Suppressor macrophage (primary cell): ENCODE measurements at regions not wholly inside any gene's neighbourhood (a gene's known extent, or its start where the extent isn't known, plus 50 kb on each side); places are given as distances from the start of the nearest gene placed in this dataset.

Experiments
- DNase-seq, 4 experiments: peaks; one replicate each; pipeline ENCODE4 v3.0.0-alpha.2; 2020 to 2022

- DNase-seq: no peak
Observed at GRCh38 chr21:43348170-43348766, 78.7 kb downstream of the SIK1 start.

GRCh38 chr21:43347461-43348169 lies 79.3 kb downstream of the SIK1 start:
- no peak for DNase-seq

GRCh38 chr21:43346551-43346950 lies 80.4 kb downstream of the SIK1 start:
- DNase-seq: no peak

- peak; percentile 88 to 95 (median 93) for DNase-seq
Observed at GRCh38 chr21:43345746-43346409, 81.1 kb downstream of the SIK1 start.

- no peak for DNase-seq
Observed at GRCh38 chr21:43345046-43345745, 81.7 kb downstream of the SIK1 start.

- no peak for DNase-seq
Observed at GRCh38 chr21:43343992-43344886, 82.7 kb downstream of the SIK1 start.

- DNase-seq: no peak
Observed at GRCh38 chr21:43343095-43343991, 83.6 kb downstream of the SIK1 start.

GRCh38 chr21:43342301-43342881 lies 84.5 kb downstream of the SIK1 start:
- DNase-seq: no peak

- DNase-seq: no peak
Observed at GRCh38 chr21:43341378-43342161, 85.4 kb downstream of the SIK1 start.

- no peak for DNase-seq
Observed at GRCh38 chr21:43340491-43341377, 86.2 kb downstream of the SIK1 start.

GRCh38 chr21:43339668-43340067 lies 87.3 kb downstream of the SIK1 start:
- no peak for DNase-seq

- DNase-seq: peak in 2 of 4 experiments; percentile 32 to 38
Observed at GRCh38 chr21:43338951-43339350, 88.0 kb downstream of the SIK1 start.

- DNase-seq: no peak
Observed at GRCh38 chr21:43337901-43338655, 88.9 kb downstream of the SIK1 start.

- DNase-seq: no peak
Observed at GRCh38 chr21:43335119-43335518, 91.8 kb downstream of the SIK1 start.

- no peak for DNase-seq
Observed at GRCh38 chr21:43334214-43334958, 92.5 kb downstream of the SIK1 start.

- peak; percentile 56 to 74 (median 70) for DNase-seq
Observed at GRCh38 chr21:43333298-43334062, 93.5 kb downstream of the SIK1 start.
